Fibroblast of lung (primary cell): ENCODE measurements at regions not wholly inside any gene's neighbourhood (a gene's known extent, or its start where the extent isn't known, plus 50 kb on each side); places are given as distances from the start of the nearest gene placed in this dataset.

ENCODE experiments used
- CTCF ChIP-seq, 2 donors: IDR thresholded peaks in 1 of 2; conservative IDR thresholded peaks in 1 of 2; 1 replicate in 1 of 2; 2 replicates in 1 of 2; pipeline ENCODE4 v1.5.1; 2011 to 2012; ENCODE audit warnings: low read length in 2 of 2, control low read depth in 1 of 2, inconsistent platforms in 1 of 2, low read depth in 1 of 2, mild to moderate bottlenecking in 1 of 2
- EZH2 ChIP-seq: IDR thresholded peaks from 2 replicates; pipeline ENCODE4 v1.5.1; 2012; ENCODE audit warnings: low read length, control low read depth, mild to moderate bottlenecking; ENCODE audit errors: missing control alignments

GRCh38 chr10:123257904-123258456 lies 103.8 kb downstream of the BUB3 start:
- TF ChIP-seq CTCF (conservative IDR thresholded peaks at IDR 0.05 in 1 of 2, IDR thresholded peaks at IDR 0.05 in 1 of 2; ENCODE audit: low read depth in 1 of 2, low read length in 2 of 2) (no peak), EZH2 (no peak)
